ENCODE measurements at regions not wholly inside any gene's neighbourhood (a gene's known extent, or its start where the extent isn't known, plus 50 kb on each side); places are given as distances from the start of the nearest gene placed in this dataset.
A peak's percentile ranks its signal among the peaks of the same experiment; 100 is the strongest.

DNA sequence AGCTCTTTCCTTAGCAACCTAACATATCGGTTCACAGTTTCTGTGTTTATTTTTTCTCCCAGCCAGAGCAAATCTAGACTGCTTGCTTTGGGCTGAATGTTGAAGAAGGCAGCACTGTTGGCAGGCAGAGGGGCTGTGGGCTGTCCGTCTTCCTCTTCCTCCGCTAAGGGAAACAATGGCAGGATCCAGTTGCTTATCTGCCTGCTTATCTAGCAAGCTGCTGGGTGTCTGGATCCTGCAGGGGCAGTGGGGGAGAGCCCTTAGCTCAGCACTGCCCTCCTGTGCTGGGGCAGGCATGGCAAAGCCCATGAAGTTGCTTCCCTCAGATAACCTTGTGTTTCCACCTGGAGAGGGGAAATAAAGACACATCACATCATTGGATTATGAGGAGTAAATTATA lies 92.7 kb upstream of the CD93 start:
- H3K27ac ChIP-seq (ENCODE audit: insufficient read depth, low read depth, low read length), result peak overlapping the region; percentile 56
- FAIRE-seq (peak; percentile 93), DNase-seq (ENCODE audit: low read depth, low spot score) (peak; percentile 96)
- dilution Hi-C loops (cut with MboI; ENCODE audit: extremely low pct_ligation_motif_present, low sequenced_read_pairs) (no loop called here), intact Hi-C loops (cut with micrococcal nuclease) (loop anchor here (1.0 to 5.0 kb wide), 5 partner anchors 30 to 129 kb away; partner anchors contain the start of gene CD93)
- H2AFZ ChIP-seq (ENCODE audit: low read depth, low read length), result no peak overlapping the region
- H4K20me1 ChIP-seq (replicated peaks; ENCODE audit: control insufficient read depth, extremely low read depth, insufficient read depth, low read length), result no peaks in the 10 kb centered on the region
- TF ChIP-seq MAX (IDR thresholded peaks at IDR 0.05; ENCODE audit: insufficient read depth, insufficient read length) (no peak), MYC (IDR thresholded peaks at IDR 0.05; ENCODE audit: low read depth, low read length) (no peak), GATA2 (IDR thresholded peaks at IDR 0.05; ENCODE audit: insufficient read depth, insufficient read length, low read depth, low read length) (peak; percentile 97), POLR2A (IDR thresholded peaks at IDR 0.05; ENCODE audit: low read depth, low read length) (peak; percentile 49), POLR2AphosphoS5 (IDR thresholded peaks at IDR 0.05; ENCODE audit: insufficient read depth, low read depth, low read length) (peak; percentile 67), JUN (IDR thresholded peaks at IDR 0.05; ENCODE audit: borderline replicate concordance, insufficient read depth, insufficient read length, low read depth) (no peak), FOS (IDR thresholded peaks at IDR 0.05; ENCODE audit: borderline replicate concordance, insufficient read depth, low read length) (no peak), EZH2 (IDR thresholded peaks at IDR 0.05; ENCODE audit: borderline replicate concordance, low read depth, low read length, severe bottlenecking) (no peak)
- TF ChIP-seq, protein P1, sequence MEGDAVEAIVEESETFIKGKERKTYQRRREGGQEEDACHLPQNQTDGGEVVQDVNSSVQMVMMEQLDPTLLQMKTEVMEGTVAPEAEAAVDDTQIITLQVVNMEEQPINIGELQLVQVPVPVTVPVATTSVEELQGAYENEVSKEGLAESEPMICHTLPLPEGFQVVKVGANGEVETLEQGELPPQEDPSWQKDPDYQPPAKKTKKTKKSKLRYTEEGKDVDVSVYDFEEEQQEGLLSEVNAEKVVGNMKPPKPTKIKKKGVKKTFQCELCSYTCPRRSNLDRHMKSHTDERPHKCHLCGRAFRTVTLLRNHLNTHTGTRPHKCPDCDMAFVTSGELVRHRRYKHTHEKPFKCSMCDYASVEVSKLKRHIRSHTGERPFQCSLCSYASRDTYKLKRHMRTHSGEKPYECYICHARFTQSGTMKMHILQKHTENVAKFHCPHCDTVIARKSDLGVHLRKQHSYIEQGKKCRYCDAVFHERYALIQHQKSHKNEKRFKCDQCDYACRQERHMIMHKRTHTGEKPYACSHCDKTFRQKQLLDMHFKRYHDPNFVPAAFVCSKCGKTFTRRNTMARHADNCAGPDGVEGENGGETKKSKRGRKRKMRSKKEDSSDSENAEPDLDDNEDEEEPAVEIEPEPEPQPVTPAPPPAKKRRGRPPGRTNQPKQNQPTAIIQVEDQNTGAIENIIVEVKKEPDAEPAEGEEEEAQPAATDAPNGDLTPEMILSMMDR (IDR thresholded peaks at IDR 0.05; ENCODE audit: extremely low read depth in 1 of 2, insufficient read depth in 1 of 2, low read depth in 1 of 2, low read length in 2 of 2), result peak; percentile 43 to 80
- H3K4me2 ChIP-seq (ENCODE audit: insufficient read depth, low read length), result peak overlapping the region; percentile 27
- no peaks in the 10 kb centered on the region for H3K79me2 ChIP-seq (ENCODE audit: control insufficient read depth, insufficient read depth, low read length)
- no peak overlapping the region for H3K9ac ChIP-seq (replicated peaks; ENCODE audit: extremely low read depth, insufficient read depth, low read length)
- POLR2A ChIA-PET, result interaction anchor here (0.9 to 2.4 kb wide), 4 partner anchors 19 to 96 kb away, joined by 3 to 10 read pairs (median 3); partner anchors contain the start of gene CD93
- no peaks in the 10 kb centered on the region for H3K36me3 ChIP-seq (ENCODE audit: control insufficient read depth in 2 of 2, extremely low read depth in 1 of 2, insufficient read depth in 2 of 2, low read length in 2 of 2)
- no TSS peak for BruUV-seq (replicated peaks)
- no peaks in the 10 kb centered on the region for H3K9me1 ChIP-seq (replicated peaks; ENCODE audit: control insufficient read depth, extremely low read depth, insufficient read depth, low read length)
- peaks cover 0 to 2% of the 10 kb centered on the region in 2 experiments for H3K27me3 ChIP-seq (ENCODE audit: control insufficient read depth in 2 of 2, insufficient read depth in 2 of 2, low read length in 2 of 2)
- H3K9me3 ChIP-seq (replicated peaks; ENCODE audit: control insufficient read depth, insufficient read depth, low read length), result no peaks in the 10 kb centered on the region
- peaks cover 21% of the 10 kb centered on the region for H3K4me1 ChIP-seq (ENCODE audit: control insufficient read depth, extremely low read depth, insufficient read depth, low read length)
- CTCF ChIA-PET, result interaction anchor here (0.6 to 3.0 kb wide), 31 partner anchors 11 to 487 kb away, joined by 3 to 38 read pairs (median 6); partner anchors contain the start of genes CD93 and THBD
- H3K4me3 ChIP-seq (replicated peaks in 1 of 3; ENCODE audit: insufficient read depth in 1 of 3, low read depth in 1 of 3, low read length in 3 of 3), result no peak overlapping the region

Measured in endothelial cell of umbilical vein (primary cell).